ENCODE measurements at regions not wholly inside any gene's neighbourhood (a gene's known extent, or its start where the extent isn't known, plus 50 kb on each side); places are given as distances from the start of the nearest gene placed in this dataset.

DNA sequence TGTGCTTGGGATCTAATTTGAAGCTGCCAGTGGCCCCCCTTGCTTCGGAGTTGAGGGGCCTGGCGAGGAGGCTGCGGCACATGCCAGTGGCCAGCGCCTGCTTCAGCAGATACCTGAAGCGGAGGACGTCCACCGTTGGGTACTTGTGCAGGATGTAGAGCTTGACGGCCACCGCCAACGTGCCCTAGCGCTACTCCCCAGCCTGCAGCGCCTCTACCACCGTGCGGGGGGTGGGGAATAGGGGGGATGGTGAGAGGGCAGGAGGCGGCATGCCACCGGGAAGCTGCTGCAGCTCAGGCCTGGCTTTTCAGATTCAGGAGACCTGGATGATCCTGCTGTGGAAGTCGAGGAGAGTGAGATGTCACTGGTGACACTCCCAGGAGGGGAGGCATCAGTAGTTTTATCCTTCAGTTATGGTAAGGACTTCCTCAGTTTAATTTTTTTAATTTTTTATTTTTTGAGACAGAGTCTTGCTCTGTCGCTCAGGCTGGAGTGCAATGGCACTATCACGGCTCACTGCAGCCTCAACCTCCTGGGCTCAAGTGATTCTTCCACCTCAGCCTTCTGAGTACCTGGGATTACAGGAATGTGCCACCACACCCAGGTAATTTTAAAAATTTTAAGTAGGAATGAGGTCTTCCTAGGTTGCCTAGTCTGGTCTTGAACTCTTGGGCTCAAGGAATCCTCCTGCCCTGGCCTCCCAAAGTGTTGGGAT is 150.6 kb upstream of the FRMD4B start:
- no peak for DNase-seq (ENCODE audit: low spot score)
- TF ChIP-seq, protein P1, sequence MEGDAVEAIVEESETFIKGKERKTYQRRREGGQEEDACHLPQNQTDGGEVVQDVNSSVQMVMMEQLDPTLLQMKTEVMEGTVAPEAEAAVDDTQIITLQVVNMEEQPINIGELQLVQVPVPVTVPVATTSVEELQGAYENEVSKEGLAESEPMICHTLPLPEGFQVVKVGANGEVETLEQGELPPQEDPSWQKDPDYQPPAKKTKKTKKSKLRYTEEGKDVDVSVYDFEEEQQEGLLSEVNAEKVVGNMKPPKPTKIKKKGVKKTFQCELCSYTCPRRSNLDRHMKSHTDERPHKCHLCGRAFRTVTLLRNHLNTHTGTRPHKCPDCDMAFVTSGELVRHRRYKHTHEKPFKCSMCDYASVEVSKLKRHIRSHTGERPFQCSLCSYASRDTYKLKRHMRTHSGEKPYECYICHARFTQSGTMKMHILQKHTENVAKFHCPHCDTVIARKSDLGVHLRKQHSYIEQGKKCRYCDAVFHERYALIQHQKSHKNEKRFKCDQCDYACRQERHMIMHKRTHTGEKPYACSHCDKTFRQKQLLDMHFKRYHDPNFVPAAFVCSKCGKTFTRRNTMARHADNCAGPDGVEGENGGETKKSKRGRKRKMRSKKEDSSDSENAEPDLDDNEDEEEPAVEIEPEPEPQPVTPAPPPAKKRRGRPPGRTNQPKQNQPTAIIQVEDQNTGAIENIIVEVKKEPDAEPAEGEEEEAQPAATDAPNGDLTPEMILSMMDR (IDR thresholded peaks at IDR 0.05), result no peak
- no peak for ATAC-seq (ENCODE audit: low FRiP score)

DNA sequence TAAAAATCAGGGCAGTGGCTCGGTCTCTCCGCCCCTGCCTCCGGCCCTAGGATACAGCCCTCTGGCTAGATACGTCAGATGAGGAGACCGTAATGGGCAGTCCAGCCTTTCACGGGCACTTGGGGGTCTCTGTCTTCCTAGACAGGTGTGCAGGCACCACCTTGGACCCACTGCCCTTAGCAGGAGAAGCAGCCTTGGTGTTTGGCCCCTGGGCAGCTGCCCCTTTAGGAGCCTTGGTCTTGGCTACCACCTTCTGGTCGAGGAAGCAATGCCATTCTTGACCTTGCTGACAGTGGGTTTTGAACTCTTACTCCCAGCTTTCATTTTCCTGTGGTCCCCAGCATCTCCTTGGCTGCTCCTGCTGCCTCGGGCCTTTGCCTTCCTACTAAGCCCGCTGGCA is 149.7 kb upstream of the FRMD4B start:
- no peak for ATAC-seq (ENCODE audit: low FRiP score)
- no peak for DNase-seq (ENCODE audit: low spot score)
- TF ChIP-seq, protein P1 (IDR thresholded peaks at IDR 0.05), result no peak

DNA sequence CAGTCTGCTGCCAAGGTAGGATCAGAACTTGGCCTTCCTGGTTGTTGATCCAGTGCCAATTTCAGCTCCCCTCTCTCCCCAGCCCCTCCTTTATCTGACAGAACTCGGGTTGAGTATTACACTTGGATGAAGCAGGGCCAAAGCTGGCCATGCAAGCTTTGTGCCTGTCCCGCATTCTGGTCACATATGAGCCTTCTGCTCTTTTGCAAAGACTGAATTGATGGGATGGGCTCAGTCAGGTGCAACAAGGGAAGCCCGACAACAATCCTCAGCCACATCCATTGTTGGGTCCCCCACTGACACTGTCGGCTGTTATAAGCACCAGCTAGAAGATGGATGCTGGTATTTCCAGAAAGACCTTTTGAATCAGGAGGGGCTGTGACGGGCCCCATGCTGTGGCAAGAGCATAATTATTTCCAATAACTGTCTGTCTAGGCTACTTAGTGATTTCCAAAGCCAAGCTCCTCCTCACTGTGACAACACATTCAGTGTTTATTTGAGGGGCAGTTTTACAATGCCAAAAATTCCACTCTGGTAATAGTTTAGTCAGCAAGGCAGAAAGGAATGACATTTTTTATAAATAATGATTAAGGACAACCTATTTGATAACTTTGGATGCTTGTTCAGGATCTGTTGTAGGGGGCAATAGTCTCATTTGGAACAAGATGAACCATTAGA is 146.8 kb upstream of the FRMD4B start:
- TF ChIP-seq, protein P1 (IDR thresholded peaks at IDR 0.05), result no peak
- ATAC-seq (ENCODE audit: low FRiP score), result no peak
- DNase-seq (ENCODE audit: low spot score), result no peak

DNA sequence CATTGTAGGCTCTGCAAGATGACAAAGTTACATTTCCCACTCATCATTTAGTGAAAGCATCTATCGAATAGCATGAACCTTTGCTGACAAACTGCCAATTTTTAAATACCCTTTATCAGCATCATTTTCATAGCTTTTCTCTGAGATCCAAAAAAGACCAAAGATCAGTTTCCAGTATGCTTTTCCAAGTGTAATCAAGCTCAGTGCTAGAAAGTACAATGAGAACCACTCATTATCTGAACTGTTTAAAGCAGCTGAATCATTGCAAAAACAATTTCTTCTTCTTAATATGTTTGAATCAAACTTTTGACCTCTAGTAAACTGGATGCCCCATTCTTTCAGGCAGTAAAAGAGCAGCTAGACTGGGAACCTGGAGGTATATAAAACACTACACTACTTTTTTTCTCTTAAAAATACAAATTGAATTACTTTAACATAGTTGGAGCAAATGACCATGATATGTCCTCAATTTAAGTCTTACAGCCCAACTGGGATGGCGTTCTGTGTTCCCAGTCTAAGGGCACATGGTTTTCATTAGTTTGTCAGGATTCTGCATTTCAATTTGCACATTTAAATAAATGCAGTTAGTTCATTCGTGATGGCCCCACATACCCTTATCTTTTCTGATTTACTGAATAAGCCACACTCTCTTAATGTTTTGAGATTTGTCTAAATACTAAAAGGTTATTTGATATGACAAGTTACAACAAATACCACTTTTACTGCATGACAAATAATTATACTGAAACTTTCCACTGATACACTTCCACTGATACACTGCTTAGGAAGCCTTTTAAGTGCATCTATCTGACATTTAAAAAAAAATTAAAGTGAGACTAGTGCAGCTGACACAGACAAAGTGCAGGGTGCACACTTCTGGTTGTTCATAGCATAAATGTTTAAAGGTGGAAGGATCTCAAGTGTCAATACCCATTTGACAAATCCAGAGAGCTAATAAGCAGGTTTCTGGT is 146.0 kb upstream of the FRMD4B start:
- ATAC-seq (ENCODE audit: low FRiP score) (no peak), DNase-seq (ENCODE audit: low spot score) (no peak)
- TF ChIP-seq, protein P1 (IDR thresholded peaks at IDR 0.05), result no peak

DNA sequence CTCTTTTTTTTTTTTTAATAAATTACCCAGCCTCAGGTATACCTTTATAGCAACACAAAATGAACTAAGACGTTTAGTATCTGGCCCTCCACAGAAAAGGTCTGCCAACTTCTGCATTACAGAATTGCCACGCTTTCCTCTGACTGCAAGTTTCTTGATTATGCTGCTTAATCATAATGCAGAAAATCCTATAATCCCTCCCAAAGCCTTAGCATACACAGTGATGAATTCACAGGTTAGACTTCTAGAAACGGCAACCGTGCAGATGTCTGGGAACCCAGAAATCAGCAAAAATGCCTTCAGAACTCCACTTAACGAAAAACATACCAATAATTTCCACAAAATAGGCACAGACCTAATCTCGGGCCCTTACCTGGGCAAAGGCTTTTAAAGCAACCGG is 144.7 kb upstream of the FRMD4B start:
- no peak for DNase-seq (ENCODE audit: low spot score)
- TF ChIP-seq, protein P1 (IDR thresholded peaks at IDR 0.05), result no peak
- no peak for ATAC-seq (ENCODE audit: low FRiP score)

DNA sequence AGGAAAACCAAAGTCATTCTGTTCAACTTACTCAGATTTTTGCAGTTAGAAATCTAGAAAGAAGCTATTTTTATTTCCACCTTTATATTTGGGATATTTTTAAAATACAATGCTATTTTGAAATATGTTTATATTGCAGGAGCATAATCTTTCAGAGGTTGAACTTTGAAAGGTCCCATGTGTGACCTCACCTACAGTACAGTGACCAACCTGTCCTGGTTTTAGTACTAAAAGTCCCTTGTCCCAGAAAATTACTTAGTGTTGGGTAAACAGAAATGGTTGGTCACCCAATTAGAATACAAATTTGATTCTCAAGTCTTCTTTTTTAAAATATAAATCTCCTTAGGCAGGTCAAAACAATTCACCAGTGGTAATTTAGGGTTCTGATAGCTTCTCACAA is 141.6 kb upstream of the FRMD4B start:
- TF ChIP-seq, protein P1 (IDR thresholded peaks at IDR 0.05), result no peak
- ATAC-seq (ENCODE audit: low FRiP score) (no peak), DNase-seq (ENCODE audit: low spot score) (no peak)

All from omental fat pad (tissue), 3 donors.